ENCODE measurements at regions not wholly inside any gene's neighbourhood (a gene's known extent, or its start where the extent isn't known, plus 50 kb on each side); places are given as distances from the start of the nearest gene placed in this dataset.
"Not testable (repeated sequence)": the region's sequence is repeated elsewhere in the genome, so short reads cannot be mapped to it uniquely, and the experiment has no call there.

GRCh38 chr1:94362466-94363058 is 55.6 kb upstream of the ABCD3 start:
- no peak for DNase-seq (ENCODE audit: low read depth)

GRCh38 chr1:94358630-94359599 is 59.3 kb upstream of the ABCD3 start:
- DNase-seq (ENCODE audit: low read depth): no peak

DNA sequence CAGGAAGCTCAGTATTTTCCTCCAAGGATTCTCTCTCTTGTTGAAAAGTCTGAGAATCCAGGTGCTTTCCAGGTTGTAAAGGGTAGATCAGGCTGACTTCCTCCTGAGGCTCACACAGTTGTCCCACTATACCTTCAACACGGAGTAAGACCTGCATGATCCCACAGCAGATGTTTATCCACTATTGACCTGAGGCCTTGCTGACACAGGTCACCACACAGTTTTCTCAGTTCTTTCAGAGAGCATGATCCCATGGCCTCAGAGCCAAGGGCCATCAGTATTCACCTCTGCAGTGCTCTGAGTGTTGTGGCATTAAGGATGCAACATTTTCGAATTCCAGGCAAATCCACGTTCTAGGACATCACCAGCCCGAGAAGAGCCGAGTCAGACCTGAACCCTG is 60.5 kb upstream of the ABCD3 start:
- DNase-seq (ENCODE audit: low read depth): no peak

DNA sequence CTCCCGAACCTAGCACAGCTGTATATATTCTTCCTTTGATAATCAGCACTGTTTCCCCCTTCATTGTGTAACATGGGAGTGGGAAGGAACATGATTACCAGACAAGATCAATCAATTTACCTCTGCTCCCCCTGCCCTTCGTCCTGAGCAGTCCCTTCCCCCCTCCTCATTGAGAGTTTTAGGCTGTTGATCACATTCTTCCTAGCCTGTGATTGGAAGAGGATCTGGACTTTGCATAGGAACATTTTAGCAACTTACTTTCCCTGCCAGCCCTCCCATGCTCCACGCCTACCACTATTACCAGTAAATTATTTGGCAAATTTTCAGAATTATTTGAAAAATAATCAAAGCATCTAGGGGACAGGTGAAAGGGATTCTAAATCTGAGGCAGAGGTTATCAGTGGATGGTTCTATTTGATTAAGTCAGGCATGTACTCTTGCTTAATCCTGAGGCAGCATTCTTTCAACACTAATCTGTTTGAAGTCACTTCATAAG is 62.7 kb upstream of the ABCD3 start:
- DNase-seq (ENCODE audit: low read depth): no peak

- no peak for DNase-seq (ENCODE audit: low read depth)
Measured at GRCh38 chr1:94351481-94351880, 66.7 kb upstream of the ABCD3 start.

DNA sequence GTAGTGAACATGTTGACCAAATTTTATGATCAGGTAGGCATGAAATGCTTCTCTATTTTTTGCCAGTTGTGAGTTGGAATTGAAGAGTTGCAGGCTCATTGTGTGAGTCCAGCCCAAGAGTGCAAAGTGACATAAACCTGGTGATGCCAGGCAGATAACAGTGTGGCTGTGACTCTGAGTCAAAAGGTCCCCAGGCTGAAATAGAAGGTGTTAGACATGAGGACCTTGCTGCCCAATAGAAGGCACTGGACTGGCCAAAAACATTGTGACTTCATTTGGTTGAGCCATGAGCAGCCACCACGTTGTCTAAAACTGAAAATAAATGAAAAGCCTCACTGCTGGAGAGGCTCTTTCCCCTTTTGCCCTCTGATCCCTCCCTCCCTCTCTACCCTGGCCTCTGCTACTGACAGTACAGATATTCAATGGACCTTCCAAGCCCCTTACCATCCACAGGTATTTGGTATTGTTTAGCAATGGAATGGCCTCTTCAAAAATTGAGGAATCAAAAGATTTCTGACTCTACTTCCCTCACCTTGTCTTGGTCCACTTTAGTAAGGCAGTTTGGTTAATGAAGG is 67.8 kb upstream of the ABCD3 start:
- no peak for DNase-seq (ENCODE audit: low read depth)

- DNase-seq (ENCODE audit: low read depth): no peak
Measured at GRCh38 chr1:94349853-94350252, 68.3 kb upstream of the ABCD3 start.

DNA sequence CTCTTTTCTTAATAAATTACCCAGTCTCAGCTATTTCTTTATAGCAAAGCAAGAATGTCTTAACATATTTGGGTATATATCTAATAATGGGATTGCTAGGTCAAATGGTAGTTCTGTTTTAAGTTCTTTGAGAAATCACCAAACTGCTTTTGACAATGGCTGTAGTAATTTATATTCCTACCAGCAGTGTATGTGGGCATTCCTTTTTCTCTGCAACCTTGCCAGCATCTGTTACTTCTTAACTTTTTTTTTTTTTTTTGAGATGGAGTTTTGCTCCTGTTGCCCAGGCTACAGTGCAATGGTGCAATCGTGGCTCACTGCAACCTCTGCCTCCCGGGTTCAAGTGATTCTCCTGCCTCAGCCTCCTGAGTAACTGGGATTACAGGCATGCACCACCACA is 69.8 kb upstream of the ABCD3 start:
- not testable (repeated sequence) for DNase-seq (ENCODE audit: low read depth)

DNA sequence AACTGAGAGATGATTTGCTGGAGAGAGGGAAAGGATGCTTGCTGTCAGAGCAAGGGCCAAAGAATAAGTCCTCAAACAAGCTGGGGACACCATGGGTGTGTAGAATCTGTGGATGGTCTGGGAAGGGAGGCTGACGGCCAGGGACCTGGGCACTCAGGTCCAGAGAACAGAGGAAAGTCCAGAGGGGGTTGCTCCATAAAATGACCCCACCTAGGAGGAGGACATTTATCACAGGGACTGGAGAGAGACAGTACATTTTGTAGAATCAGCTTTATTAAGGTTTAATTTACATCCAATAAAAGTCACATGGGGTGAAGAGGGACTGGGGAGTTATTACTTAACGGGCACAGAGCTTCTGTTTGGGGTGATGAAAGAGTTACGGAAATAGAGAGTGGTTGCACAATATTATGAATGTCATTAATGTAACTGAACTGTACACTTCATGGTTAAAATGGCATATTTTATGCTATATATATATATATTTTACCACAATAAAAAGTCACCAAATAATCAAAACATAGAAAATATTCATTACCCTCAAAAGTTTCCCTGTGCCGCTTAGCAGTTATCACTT is 73.0 kb upstream of the ABCD3 start:
- no peak for DNase-seq (ENCODE audit: low read depth)

DNA sequence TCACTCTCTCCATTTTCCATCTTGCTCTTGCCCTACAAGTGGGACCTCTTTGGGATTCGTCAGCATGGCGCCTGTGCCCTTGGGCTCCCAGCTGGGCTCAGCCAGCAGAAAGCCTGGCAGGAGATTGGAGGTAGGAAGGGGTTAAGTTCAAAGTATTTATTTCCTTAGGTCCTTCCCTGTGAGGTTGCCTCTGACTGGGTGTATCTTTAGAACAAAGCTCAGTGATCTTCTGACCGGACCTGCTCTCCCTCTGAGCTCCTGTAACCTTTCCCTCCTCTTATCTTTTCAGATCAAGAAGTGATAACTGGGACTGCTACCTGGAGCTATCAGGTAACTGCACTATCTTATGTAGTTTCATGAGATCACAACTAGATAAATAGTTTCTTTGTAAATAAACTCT is 75.8 kb upstream of the ABCD3 start:
- no peak for DNase-seq (ENCODE audit: low read depth)

DNA sequence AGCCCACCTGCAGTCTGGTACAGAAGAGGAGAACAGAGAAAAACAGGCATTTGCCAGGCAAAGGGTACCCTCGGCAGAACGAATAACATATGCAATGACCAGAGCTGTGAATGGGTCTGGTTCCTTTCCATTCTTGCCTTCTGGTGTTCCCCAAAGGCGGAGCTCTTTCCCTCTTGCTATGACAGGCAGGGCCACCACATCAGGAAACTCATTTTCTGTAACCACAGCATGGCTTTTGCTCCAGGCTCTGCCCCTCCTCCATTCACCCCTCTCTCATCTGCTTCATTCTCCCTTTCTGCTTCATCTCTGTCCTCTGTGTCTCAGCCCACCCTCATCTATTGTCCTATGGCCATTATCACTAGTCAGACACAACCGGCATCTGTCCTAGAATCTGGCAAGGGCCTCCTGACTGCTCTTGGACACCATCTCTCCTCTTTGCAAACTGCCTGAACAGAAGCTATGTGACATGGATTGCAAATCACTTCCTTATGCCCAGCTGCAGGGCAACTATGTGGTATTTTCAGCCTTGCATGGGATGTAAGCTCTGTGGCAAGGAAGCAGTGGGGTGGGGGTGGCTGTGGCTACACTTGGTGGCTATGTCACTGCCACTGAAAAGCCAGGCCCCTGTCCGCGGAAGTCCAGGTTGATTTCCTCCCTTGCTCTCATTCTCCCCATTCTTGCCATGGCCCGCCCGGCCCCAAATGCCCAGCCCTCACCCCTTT is 78.8 kb upstream of the ABCD3 start:
- DNase-seq (ENCODE audit: low read depth): no peak

GRCh38 chr1:94336991-94337390 is 81.2 kb upstream of the ABCD3 start:
- no peak for DNase-seq (ENCODE audit: low read depth)

DNA sequence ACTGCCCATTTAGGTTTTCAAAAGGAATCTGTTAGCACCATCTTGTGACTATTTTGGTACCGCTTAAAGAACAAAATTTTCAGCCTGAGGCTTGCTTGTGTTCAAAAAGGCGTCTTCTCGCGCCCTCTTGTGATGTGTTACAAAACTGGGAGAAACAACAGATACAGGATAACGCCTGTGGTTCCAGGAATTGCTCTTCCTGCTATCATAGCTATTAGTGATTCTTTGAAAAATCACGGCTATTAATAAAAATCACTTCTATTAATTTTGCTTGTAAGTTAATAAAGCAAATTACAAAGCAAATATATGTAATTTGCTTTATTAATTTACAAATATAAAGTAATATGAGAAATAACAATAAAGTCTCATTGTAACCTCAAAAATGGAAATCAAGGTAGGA is 82.2 kb upstream of the ABCD3 start:
- DNase-seq (ENCODE audit: low read depth): peak; percentile 82

DNA sequence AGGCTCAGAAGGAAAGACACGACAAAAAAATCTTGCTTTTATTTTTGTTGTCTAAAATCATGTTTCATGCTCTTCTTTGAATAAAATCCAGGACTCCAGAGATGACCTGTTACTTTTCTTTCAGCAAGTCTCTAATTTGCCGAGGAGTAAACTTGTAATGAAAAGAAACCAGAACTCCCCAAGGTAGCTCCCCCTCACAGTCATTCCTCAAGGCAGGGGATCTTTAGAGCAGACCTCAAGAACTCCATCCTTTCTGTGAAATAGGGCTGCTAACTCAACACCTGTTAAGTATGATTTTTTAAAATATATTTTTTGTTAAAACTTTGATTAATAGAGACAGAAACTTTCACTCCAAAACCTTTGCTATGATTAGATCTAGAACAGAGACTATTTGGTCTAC is 82.7 kb upstream of the ABCD3 start:
- DNase-seq (ENCODE audit: low read depth): no peak

GRCh38 chr1:94334764-94335163 is 83.4 kb upstream of the ABCD3 start:
- no peak for DNase-seq (ENCODE audit: low read depth)

DNA sequence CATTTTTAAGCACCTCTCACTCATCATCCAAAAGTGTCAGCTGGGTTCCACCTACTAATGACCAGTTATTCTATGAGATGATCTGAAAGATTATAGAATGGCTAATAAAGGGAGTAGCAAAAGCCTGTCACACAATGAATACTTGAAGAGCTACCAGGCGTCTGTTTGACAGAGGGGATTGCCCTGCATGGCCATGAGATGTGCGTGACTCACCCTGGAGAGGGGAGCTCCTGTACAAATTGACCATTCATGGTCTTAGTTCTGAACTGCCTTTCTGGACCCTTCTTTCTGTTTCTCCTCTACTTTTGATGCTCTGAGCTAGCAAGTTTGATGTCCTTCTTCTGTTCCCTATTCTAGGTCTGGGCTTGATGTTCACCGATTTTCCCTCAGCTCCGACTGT is 85.2 kb upstream of the ABCD3 start:
- no peak for DNase-seq (ENCODE audit: low read depth)

DNA sequence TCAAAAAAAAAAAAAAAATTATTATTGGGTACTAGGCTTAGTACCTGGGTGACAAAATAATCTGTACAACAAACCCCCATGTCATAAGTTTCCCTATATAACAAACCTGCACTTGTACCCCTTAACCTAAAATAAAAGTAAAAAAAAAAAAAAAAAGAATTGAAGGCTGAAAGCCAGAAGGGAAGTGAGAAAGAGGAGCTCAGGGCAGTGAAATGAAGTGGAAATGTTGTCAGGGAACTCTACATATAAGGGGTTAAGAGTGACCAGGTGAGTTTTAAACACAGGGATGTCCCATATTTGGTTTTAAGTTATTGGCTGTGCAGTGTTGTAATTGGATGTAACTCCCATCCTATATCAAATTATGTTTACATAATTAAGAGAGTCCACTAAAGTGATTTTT is 85.7 kb upstream of the ABCD3 start:
- no peak for DNase-seq (ENCODE audit: low read depth)

- no peak for DNase-seq (ENCODE audit: low read depth)
Measured at GRCh38 chr1:94329986-94330385, 88.2 kb upstream of the ABCD3 start.

DNA sequence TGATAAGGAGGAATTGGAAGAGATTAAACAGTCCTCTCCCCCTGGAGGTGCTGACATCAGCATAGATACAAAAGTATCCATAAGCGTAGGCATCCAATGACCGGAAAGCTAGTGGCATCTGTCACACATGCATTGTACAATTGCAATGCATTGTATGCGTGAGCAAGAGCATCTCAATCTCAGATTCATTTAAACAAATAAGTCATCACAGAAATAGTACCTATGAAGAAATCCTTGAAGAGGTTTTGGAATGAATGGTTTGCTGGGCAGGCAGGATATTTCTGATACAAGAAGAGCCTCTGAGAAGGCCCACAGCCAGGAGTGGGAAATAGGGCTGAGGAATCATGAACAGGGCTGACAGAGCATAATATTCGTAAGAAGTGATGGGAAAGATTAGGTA is 88.9 kb upstream of the ABCD3 start:
- DNase-seq (ENCODE audit: low read depth): no peak

DNA sequence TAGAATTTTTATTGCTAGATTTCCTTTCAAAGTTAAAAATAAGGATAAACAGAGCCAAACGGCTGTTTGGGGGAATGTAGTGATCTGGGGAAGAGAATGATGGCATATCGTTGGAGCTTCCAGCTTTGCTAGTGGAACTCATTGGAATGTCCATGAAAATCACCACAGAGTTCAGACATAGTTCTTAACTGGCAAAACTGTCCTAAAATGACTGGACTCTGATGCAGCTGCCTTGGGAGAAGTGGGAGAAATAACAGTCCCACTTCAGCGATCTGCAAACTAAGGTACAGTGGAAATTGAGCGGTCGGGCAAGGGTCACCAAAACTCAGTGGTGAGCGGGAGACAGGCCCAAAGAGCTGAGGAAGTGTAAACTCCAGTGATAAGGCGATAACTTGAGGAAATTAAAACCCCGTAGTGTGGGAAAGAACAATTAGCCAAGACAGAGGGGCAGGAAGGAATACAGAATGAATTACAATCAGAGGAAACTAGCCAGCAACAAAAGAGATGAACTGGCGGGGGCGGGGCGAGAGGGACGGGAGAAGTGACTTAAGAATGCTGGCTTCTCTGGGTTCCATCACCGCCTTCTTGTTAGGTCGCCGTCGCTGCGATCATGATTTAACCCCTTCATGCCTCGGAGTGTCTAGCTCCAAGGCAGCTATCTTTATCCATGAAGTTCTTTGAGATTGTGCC is 89.8 kb upstream of the ARHGAP29 start:
- DNase-seq (ENCODE audit: low read depth): no peak

GRCh38 chr1:94326329-94326728 is 88.9 kb upstream of the ARHGAP29 start:
- no peak for DNase-seq (ENCODE audit: low read depth)

Data from forelimb muscle (tissue), 1 donor.